A549 (cell line): ENCODE measurements at regions not wholly inside any gene's neighbourhood (a gene's known extent, or its start where the extent isn't known, plus 50 kb on each side); places are given as distances from the start of the nearest gene placed in this dataset.

Source experiments
- ATAC-seq, 2 experiments: fragments of 200-7000 bp in 1 of 2; fragments of >200 bp in 1 of 2; cut with Nextera tagmentation in 1 of 2; cut with Tn5 transposase in 1 of 2; 3 replicates each; pipeline versions ENCODE4 v1.8.0 to v1.9.1; 2018 to 2020; ENCODE audit warnings: mild to moderate bottlenecking in 1 of 2, moderate library complexity in 1 of 2
- CTCF ChIA-PET: fragments of 300-600 bp; sonication (Branson Sonifier 250); formaldehyde crosslinking; extraction: SDS; loops from one replicate; lab custom pipeline; 2021; ENCODE audit warnings: antibody characterized with exemption, inconsistent platforms; lab: Yijun Ruan, JAX
- POLR2A ChIA-PET: fragments of 350-600 bp; formaldehyde crosslinking; extraction: SDS; loops from one replicate; lab custom pipeline; 2021; ENCODE audit warnings: antibody characterized with exemption, inconsistent platforms; lab: Yijun Ruan, JAX
- DNase-seq, 2 experiments: peaks; one replicate each; pipeline versions ENCODE4 v3.0.0 to v3.0.0-alpha.2; 2011 to 2016; ENCODE audit warnings: low read depth in 1 of 2, low spot score in 1 of 2
- FAIRE-seq: peaks from 2 replicates; lab custom pipeline; 2011; peaks lifted over from hg19 to GRCh38; lab: Jason Lieb, UNC
- H3K27ac ChIP-seq, 2 experiments: fragments of >200 bp; sonication (Bioruptor Twin); formaldehyde crosslinking; 3 replicates each; pipeline ENCODE4 v1.5.1; 2016 to 2017
- H3K4me1 ChIP-seq: fragments of >200 bp; sonication (Bioruptor Twin); formaldehyde crosslinking; 3 replicates; pipeline ENCODE4 v1.6.1; 2016
- H3K4me2 ChIP-seq: fragments of >200 bp; sonication (Bioruptor Twin); formaldehyde crosslinking; 3 replicates; pipeline ENCODE4 v1.6.1; 2016
- H3K4me3 ChIP-seq: fragments of >200 bp; sonication (Bioruptor Twin); formaldehyde crosslinking; 3 replicates; pipeline ENCODE4 v1.5.1; 2016
- H3K9me3 ChIP-seq: fragments of >200 bp; sonication (Bioruptor Twin); formaldehyde crosslinking; 3 replicates; pipeline ENCODE4 v1.6.1; 2016
- BHLHE40 ChIP-seq: IDR thresholded peaks from 2 replicates; pipeline ENCODE4 v1.6.1; 2012; ENCODE audit warnings: low read depth, low read length, inconsistent platforms
- CBX2 ChIP-seq: fragments of 200-600 bp; sonication (generic); IDR thresholded peaks from 2 replicates; pipeline ENCODE4 v1.6.1; 2016; ENCODE audit warnings: low read depth, mild to moderate bottlenecking, borderline replicate concordance
- CBX8 ChIP-seq: fragments of 200-600 bp; sonication (generic); IDR thresholded peaks from 2 replicates; pipeline ENCODE4 v1.6.1; 2016
- CEBPB ChIP-seq, 2 experiments: fragments of >200 bp in 1 of 2; sonication (Bioruptor Twin) in 1 of 2; formaldehyde crosslinking in 1 of 2; IDR thresholded peaks; 2 replicates each; pipeline ENCODE4 v1.6.1; 2012 to 2016
- CHD4 ChIP-seq: fragments of 200-600 bp; sonication (generic); IDR thresholded peaks from 2 replicates; pipeline ENCODE4 v1.6.1; 2016; ENCODE audit warnings: antibody characterized with exemption, mild to moderate bottlenecking, borderline replicate concordance
- EHF ChIP-seq: fragments of 250-450 bp; sonication (Bioruptor Pico); IDR thresholded peaks from 2 replicates; pipeline ENCODE4 v1.5.0; 2020; ENCODE audit warnings: mild to moderate bottlenecking
- FOSB ChIP-seq: fragments of 250-450 bp; sonication (Bioruptor Pico); IDR thresholded peaks from 2 replicates; pipeline ENCODE4 v1.5.0; 2020; ENCODE audit warnings: mild to moderate bottlenecking, moderate library complexity
- FOSL2 ChIP-seq, 2 experiments: fragments of 450-650 bp in 1 of 2; fragments of >200 bp in 1 of 2; sonication (Bioruptor Twin) in 1 of 2; formaldehyde crosslinking; IDR thresholded peaks; 2 replicates each; pipeline versions ENCODE4 v1.5.0 to v1.6.1; 2016 to 2020; ENCODE audit warnings: mild to moderate bottlenecking in 1 of 2, moderate library complexity in 1 of 2
- GATA3 ChIP-seq: IDR thresholded peaks from 2 replicates; pipeline ENCODE4 v1.6.1; 2012; ENCODE audit warnings: borderline replicate concordance
- HOXB13 ChIP-seq: fragments of 250-450 bp; sonication (Bioruptor Pico); IDR thresholded peaks from 2 replicates; pipeline ENCODE4 v1.5.0; 2020; ENCODE audit warnings: low read depth, mild to moderate bottlenecking, moderate library complexity
- JUNB ChIP-seq: fragments of >200 bp; sonication (Bioruptor Twin); formaldehyde crosslinking; IDR thresholded peaks from 2 replicates; pipeline ENCODE4 v1.6.1; 2016
- KDM1A ChIP-seq: fragments of 200-600 bp; sonication (generic); IDR thresholded peaks from 2 replicates; pipeline ENCODE4 v1.6.1; 2016; ENCODE audit warnings: low read depth, mild to moderate bottlenecking
- MAFK ChIP-seq: fragments of 450-650 bp; IDR thresholded peaks from 2 replicates; pipeline ENCODE4 v1.6.1; 2014; ENCODE audit not compliant: partially characterized antibody
- MAZ ChIP-seq: fragments of 150-350 bp; IDR thresholded peaks from 2 replicates; pipeline ENCODE4 v1.6.1; 2014; ENCODE audit warnings: antibody characterized with exemption, low read depth, low read length, borderline replicate concordance
- NFE2L2 ChIP-seq: fragments of 150-350 bp; conservative IDR thresholded peaks from 2 replicates; pipeline ENCODE4 v1.6.1; 2014; ENCODE audit warnings: low read length
- NR3C1 ChIP-seq: fragments of >200 bp; sonication (Bioruptor Twin); formaldehyde crosslinking; IDR thresholded peaks from 3 replicates; pipeline ENCODE4 v1.6.1; 2017
- POLR2A ChIP-seq: IDR thresholded peaks from 2 replicates; pipeline ENCODE4 v1.6.1; 2012; ENCODE audit warnings: mild to moderate bottlenecking, low read length
- RAD21 ChIP-seq, 2 experiments: fragments of >200 bp in 1 of 2; sonication (Bioruptor Twin) in 1 of 2; formaldehyde crosslinking in 1 of 2; IDR thresholded peaks in 1 of 2; conservative IDR thresholded peaks in 1 of 2; 2 replicates in 1 of 2; 3 replicates in 1 of 2; pipeline ENCODE4 v1.6.1; 2012 to 2018; ENCODE audit warnings: inconsistent platforms in 1 of 2
- RCOR1 ChIP-seq: fragments of 150-350 bp; IDR thresholded peaks from 2 replicates; pipeline ENCODE4 v1.6.1; 2014; ENCODE audit warnings: antibody characterized with exemption, low read length, low read depth
- RFX5 ChIP-seq: fragments of 450-650 bp; IDR thresholded peaks from 2 replicates; pipeline ENCODE4 v1.7.1; 2014; ENCODE audit warnings: antibody characterized with exemption, mild to moderate bottlenecking, moderate library complexity
- RNF2 ChIP-seq: fragments of 200-600 bp; sonication (generic); IDR thresholded peaks from 2 replicates; pipeline ENCODE4 v1.6.1; 2016; ENCODE audit warnings: low read depth, mild to moderate bottlenecking, antibody characterized with exemption, moderate library complexity, borderline replicate concordance
- SREBF2 ChIP-seq: fragments of 450-650 bp; IDR thresholded peaks from 2 replicates; pipeline ENCODE4 v1.6.1; 2014; ENCODE audit warnings: mild to moderate bottlenecking, moderate library complexity
- TP53 ChIP-seq: fragments of 250-450 bp; sonication (Bioruptor Pico); IDR thresholded peaks from 2 replicates; pipeline ENCODE4 v1.5.0; 2021; ENCODE audit warnings: mild to moderate bottlenecking, moderate library complexity
- ZC3H11A ChIP-seq: fragments of 450-650 bp; IDR thresholded peaks from 2 replicates; pipeline ENCODE4 v1.6.1; 2014; ENCODE audit warnings: antibody characterized with exemption, mild to moderate bottlenecking
- ZFP36 ChIP-seq: fragments of 450-650 bp; IDR thresholded peaks from 2 replicates; pipeline ENCODE4 v1.6.1; 2014; ENCODE audit warnings: borderline replicate concordance; ENCODE audit not compliant: partially characterized antibody
- ZNF302 ChIP-seq: fragments of 250-450 bp; sonication (Bioruptor Pico); IDR thresholded peaks from 2 replicates; pipeline ENCODE4 v1.9.0; 2021; ENCODE audit warnings: inconsistent platforms, mild to moderate bottlenecking, moderate library complexity
- ZSCAN20 ChIP-seq: fragments of 250-450 bp; sonication (Bioruptor Pico); IDR thresholded peaks from 2 replicates; pipeline ENCODE4 v1.8.0; 2022; ENCODE audit warnings: mild to moderate bottlenecking, moderate library complexity
- WGBS: methylation state at CpG from one replicate; pipeline ENCODE4 v1.1.6; 2017; ENCODE audit errors: missing lambda C conversion rate; 5-methylcytosine and 5-hydroxymethylcytosine counted together
- TF ChIP-seq, protein P1 (sequence below): fragments of 450-650 bp; IDR thresholded peaks from 2 replicates; pipeline ENCODE4 v1.6.1; 2014; ENCODE audit warnings: antibody characterized with exemption
- TF ChIP-seq, protein P2 (sequence below): fragments of 150-350 bp; IDR thresholded peaks from 2 replicates; pipeline ENCODE4 v1.6.1; 2014; ENCODE audit warnings: low read depth, mild to moderate bottlenecking, low read length
- TF ChIP-seq, protein P3 (sequence below): fragments of >200 bp; sonication (Bioruptor Twin); formaldehyde crosslinking; IDR thresholded peaks from 3 replicates; pipeline ENCODE4 v1.5.1; 2016
- TF ChIP-seq, protein P4 (sequence below): fragments of 250-450 bp; sonication (Bioruptor Pico); IDR thresholded peaks from 2 replicates; pipeline ENCODE4 v1.5.0; 2021; ENCODE audit warnings: mild to moderate bottlenecking, moderate library complexity, borderline replicate concordance
- TF ChIP-seq, protein P5 (sequence below): IDR thresholded peaks from 2 replicates; pipeline ENCODE4 v1.6.1; 2012
- TF ChIP-seq, protein P6 (sequence below): IDR thresholded peaks from 2 replicates; pipeline ENCODE4 v1.6.1; 2012

DNA sequence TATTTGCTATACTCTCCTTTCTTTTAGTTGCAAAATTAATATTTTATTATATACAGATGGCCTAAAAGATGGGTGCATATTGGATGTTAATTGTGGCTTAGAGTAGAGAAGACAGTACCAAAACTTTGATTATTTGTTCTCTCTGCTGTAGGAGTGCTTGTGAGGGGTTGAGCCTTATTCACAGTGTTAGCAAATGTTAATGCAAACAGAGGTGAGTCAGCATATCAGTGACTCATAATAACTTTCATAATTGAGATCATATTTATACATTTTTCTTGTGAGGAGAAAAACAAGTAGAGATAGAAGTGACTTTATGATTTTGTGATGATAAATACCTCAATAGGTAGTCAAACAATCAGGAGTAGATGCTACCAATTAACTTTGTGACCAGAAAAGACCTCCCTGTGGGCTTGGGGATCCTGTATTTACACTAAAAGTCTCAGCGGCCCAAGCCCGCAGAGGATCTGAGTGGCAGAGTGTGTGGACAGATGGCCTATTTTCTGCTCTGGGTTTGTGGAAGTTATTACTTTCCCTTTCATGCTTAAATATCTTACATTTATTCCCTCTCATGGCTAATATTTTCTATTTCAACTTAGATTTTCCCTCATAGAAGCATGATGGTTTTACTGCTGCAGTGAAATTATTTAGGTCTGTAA is 226.5 kb downstream of the TAF11L14 start:
- TF ChIP-seq ZFP36 = no peak
- TF ChIP-seq MAFK = peak; percentile 91
- no peak; a peak in 2 of 5 replicates for TF ChIP-seq RAD21 (conservative IDR thresholded peaks at IDR 0.05 in 1 of 2, IDR thresholded peaks at IDR 0.05 in 1 of 2)
- no peak for TF ChIP-seq POLR2A
- peak; percentile 55 for TF ChIP-seq NFE2L2
- TF ChIP-seq CHD4 = no peak
- TF ChIP-seq CBX2 = no peak
- no peak for TF ChIP-seq RCOR1
- TF ChIP-seq FOSL2 (IDR thresholded peaks at IDR 0.05) = peak; percentile 93
- TF ChIP-seq FOSL2 (CRISPR knock-in tag; IDR thresholded peaks at IDR 0.05) = peak; percentile 95
- TF ChIP-seq ZSCAN20 (CRISPR knock-in tag) = no peak
- no peak for TF ChIP-seq ZNF302 (CRISPR knock-in tag)
- TF ChIP-seq, protein P1, sequence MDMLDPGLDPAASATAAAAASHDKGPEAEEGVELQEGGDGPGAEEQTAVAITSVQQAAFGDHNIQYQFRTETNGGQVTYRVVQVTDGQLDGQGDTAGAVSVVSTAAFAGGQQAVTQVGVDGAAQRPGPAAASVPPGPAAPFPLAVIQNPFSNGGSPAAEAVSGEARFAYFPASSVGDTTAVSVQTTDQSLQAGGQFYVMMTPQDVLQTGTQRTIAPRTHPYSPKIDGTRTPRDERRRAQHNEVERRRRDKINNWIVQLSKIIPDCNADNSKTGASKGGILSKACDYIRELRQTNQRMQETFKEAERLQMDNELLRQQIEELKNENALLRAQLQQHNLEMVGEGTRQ = no peak
- no peak for TF ChIP-seq MAZ
- TF ChIP-seq RFX5 = no peak
- TF ChIP-seq NR3C1 = no peak
- TF ChIP-seq, protein P2, sequence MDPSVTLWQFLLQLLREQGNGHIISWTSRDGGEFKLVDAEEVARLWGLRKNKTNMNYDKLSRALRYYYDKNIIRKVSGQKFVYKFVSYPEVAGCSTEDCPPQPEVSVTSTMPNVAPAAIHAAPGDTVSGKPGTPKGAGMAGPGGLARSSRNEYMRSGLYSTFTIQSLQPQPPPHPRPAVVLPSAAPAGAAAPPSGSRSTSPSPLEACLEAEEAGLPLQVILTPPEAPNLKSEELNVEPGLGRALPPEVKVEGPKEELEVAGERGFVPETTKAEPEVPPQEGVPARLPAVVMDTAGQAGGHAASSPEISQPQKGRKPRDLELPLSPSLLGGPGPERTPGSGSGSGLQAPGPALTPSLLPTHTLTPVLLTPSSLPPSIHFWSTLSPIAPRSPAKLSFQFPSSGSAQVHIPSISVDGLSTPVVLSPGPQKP = no peak
- TF ChIP-seq SREBF2 = no peak
- TF ChIP-seq RNF2 = no peak
- no peak for TF ChIP-seq CBX8
- TF ChIP-seq ZC3H11A = no peak
- TF ChIP-seq, protein P3, sequence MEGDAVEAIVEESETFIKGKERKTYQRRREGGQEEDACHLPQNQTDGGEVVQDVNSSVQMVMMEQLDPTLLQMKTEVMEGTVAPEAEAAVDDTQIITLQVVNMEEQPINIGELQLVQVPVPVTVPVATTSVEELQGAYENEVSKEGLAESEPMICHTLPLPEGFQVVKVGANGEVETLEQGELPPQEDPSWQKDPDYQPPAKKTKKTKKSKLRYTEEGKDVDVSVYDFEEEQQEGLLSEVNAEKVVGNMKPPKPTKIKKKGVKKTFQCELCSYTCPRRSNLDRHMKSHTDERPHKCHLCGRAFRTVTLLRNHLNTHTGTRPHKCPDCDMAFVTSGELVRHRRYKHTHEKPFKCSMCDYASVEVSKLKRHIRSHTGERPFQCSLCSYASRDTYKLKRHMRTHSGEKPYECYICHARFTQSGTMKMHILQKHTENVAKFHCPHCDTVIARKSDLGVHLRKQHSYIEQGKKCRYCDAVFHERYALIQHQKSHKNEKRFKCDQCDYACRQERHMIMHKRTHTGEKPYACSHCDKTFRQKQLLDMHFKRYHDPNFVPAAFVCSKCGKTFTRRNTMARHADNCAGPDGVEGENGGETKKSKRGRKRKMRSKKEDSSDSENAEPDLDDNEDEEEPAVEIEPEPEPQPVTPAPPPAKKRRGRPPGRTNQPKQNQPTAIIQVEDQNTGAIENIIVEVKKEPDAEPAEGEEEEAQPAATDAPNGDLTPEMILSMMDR = no peak
- TF ChIP-seq KDM1A = no peak
- no peak for TF ChIP-seq HOXB13 (CRISPR knock-in tag)
- TF ChIP-seq, protein P4, sequence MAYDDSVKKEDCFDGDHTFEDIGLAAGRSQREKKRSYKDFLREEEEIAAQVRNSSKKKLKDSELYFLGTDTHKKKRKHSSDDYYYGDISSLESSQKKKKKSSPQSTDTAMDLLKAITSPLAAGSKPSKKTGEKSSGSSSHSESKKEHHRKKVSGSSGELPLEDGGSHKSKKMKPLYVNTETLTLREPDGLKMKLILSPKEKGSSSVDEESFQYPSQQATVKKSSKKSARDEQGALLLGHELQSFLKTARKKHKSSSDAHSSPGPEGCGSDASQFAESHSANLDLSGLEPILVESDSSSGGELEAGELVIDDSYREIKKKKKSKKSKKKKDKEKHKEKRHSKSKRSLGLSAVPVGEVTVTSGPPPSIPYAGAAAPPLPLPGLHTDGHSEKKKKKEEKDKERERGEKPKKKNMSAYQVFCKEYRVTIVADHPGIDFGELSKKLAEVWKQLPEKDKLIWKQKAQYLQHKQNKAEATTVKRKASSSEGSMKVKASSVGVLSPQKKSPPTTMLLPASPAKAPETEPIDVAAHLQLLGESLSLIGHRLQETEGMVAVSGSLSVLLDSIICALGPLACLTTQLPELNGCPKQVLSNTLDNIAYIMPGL (CRISPR knock-in tag) = no peak
- TF ChIP-seq EHF (CRISPR knock-in tag) = no peak
- no peak for TF ChIP-seq GATA3
- no peak for TF ChIP-seq TP53 (CRISPR knock-in tag)
- TF ChIP-seq JUNB = peak; percentile 86
- peak; percentile 44 to 67; a peak in 2 of 4 replicates for TF ChIP-seq CEBPB (IDR thresholded peaks at IDR 0.05)
- TF ChIP-seq, protein P5, sequence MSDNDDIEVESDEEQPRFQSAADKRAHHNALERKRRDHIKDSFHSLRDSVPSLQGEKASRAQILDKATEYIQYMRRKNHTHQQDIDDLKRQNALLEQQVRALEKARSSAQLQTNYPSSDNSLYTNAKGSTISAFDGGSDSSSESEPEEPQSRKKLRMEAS = no peak
- TF ChIP-seq FOSB (CRISPR knock-in tag) = no peak
- TF ChIP-seq, protein P6, sequence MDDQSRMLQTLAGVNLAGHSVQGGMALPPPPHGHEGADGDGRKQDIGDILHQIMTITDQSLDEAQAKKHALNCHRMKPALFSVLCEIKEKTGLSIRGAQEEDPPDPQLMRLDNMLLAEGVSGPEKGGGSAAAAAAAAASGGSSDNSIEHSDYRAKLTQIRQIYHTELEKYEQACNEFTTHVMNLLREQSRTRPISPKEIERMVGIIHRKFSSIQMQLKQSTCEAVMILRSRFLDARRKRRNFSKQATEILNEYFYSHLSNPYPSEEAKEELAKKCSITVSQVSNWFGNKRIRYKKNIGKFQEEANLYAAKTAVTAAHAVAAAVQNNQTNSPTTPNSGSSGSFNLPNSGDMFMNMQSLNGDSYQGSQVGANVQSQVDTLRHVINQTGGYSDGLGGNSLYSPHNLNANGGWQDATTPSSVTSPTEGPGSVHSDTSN = no peak
- TF ChIP-seq BHLHE40 = no peak
- TF ChIP-seq, all 56 proteins: peak for 5
- Histone ChIP-seq H3K4me2 (peak overlapping the region; percentile 59), H3K27ac (peak overlapping the region; percentile 40 to 72; a peak in 5 of 6 replicates), H3K4me1 (peaks cover 12% of the 10 kb centered on the region), H3K9me3 (peaks cover 17% of the 10 kb centered on the region; the same call in 2 of the 3 replicates), H3K4me3 (no peak overlapping the region)
- peak; percentile 36 for FAIRE-seq
- ATAC-seq = peak; percentile 88 to 95
- peak; percentile 10 to 60 for DNase-seq
- CTCF ChIA-PET = no interaction called here
- POLR2A ChIA-PET = no interaction called here
- WGBS = 43% methylated on average over 2 of the region's 2 CpGs
